Hepatocyte (in vitro differentiated cells): ENCODE measurements at regions not wholly inside any gene's neighbourhood (a gene's known extent, or its start where the extent isn't known, plus 50 kb on each side); places are given as distances from the start of the nearest gene placed in this dataset.

Source experiments
- CTCF ChIP-seq: fragments of 200-600 bp; sonication (generic); IDR thresholded peaks from 2 replicates; pipeline ENCODE4 v1.5.1; 2016; ENCODE audit warnings: antibody characterized with exemption, mild to moderate bottlenecking; ENCODE audit not compliant: poor library complexity
- EZH2 ChIP-seq: fragments of 200-600 bp; sonication (generic); IDR thresholded peaks from 2 replicates; pipeline ENCODE4 v1.6.1; 2016; ENCODE audit warnings: antibody characterized with exemption, mild to moderate bottlenecking, borderline replicate concordance
- EZH2phosphoT487 ChIP-seq: fragments of 200-600 bp; sonication (generic); IDR thresholded peaks from one replicate; pipeline ENCODE4 v1.6.1; 2018; ENCODE audit warnings: antibody characterized with exemption, mild to moderate bottlenecking, low read depth, moderate library complexity; ENCODE audit not compliant: unreplicated experiment, severe bottlenecking

- TF ChIP-seq CTCF = no peak
- TF ChIP-seq EZH2 = no peak
- no peak for TF ChIP-seq EZH2phosphoT487
These were observed 512.0 kb upstream of the NR3C2 start for GRCh38 chr4:148954011-148954749.
